Activated CD4-positive, CD25-positive, alpha-beta regulatory T cell treated with anti-CD3 and anti-CD28 coated beads, Interleukin-2, amount 50 U/mL, for 24 hours (primary cell): ENCODE measurements at regions not wholly inside any gene's neighbourhood (a gene's known extent, or its start where the extent isn't known, plus 50 kb on each side); places are given as distances from the start of the nearest gene placed in this dataset.

Source experiments
- ATAC-seq, 2 donors: fragments of 150-1000 bp; cut with Tn5 transposase; one replicate each; pipeline ENCODE4 v1.10.0; 2021; ENCODE audit warnings: mild to moderate bottlenecking in 1 of 2, moderate library complexity in 1 of 2

GRCh38 chr6:169989594-169989993 is 238.2 kb downstream of the ERMARD start:
- ATAC-seq = no peak

- ATAC-seq = no peak
Observed at GRCh38 chr6:169988769-169989550, 237.5 kb downstream of the ERMARD start.

- no peak for ATAC-seq
Observed at GRCh38 chr6:169986848-169987498, 235.6 kb downstream of the ERMARD start.

GRCh38 chr6:169986171-169986847 is 234.9 kb downstream of the ERMARD start:
- ATAC-seq = no peak

GRCh38 chr6:169985121-169986015 is 233.9 kb downstream of the ERMARD start:
- ATAC-seq = no peak

- ATAC-seq = no peak
Observed at GRCh38 chr6:169984181-169985120, 233.0 kb downstream of the ERMARD start.

GRCh38 chr6:169983651-169984050 is 232.2 kb downstream of the ERMARD start:
- no peak for ATAC-seq

- ATAC-seq = no peak
Observed at GRCh38 chr6:169982461-169983386, 231.3 kb downstream of the ERMARD start.

GRCh38 chr6:169981969-169982368 is 230.5 kb downstream of the ERMARD start:
- no peak for ATAC-seq

GRCh38 chr6:169981568-169981967 is 230.1 kb downstream of the ERMARD start:
- ATAC-seq = no peak

- no peak for ATAC-seq
Observed at GRCh38 chr6:169980826-169981450, 229.5 kb downstream of the ERMARD start.

- ATAC-seq = no peak
Observed at GRCh38 chr6:169979873-169980432, 228.5 kb downstream of the ERMARD start.

- no peak for ATAC-seq
Observed at GRCh38 chr6:169978615-169979161, 227.3 kb downstream of the ERMARD start.

- no peak for ATAC-seq
Observed at GRCh38 chr6:169977434-169978265, 226.2 kb downstream of the ERMARD start.

GRCh38 chr6:169976301-169977081 is 225.1 kb downstream of the ERMARD start:
- no peak for ATAC-seq

- no peak for ATAC-seq
Observed at GRCh38 chr6:169975701-169976100, 224.3 kb downstream of the ERMARD start.

- no peak for ATAC-seq
Observed at GRCh38 chr6:169975286-169975685, 223.9 kb downstream of the ERMARD start.
